Activated effector memory CD4-positive, alpha-beta T cell treated with anti-CD3 and anti-CD28 coated beads, Interleukin-2, amount 50 U/mL, for 16 hours (primary cell): ENCODE measurements at regions not wholly inside any gene's neighbourhood (a gene's known extent, or its start where the extent isn't known, plus 50 kb on each side); places are given as distances from the start of the nearest gene placed in this dataset.

Experiments
- DNase-seq: peaks from one replicate; pipeline ENCODE4 v3.0.0-alpha.2; 2020

- no peak for DNase-seq
Observed at GRCh38 chr2:6213056-6213780, 521.0 kb downstream of the SOX11 start.

- no peak for DNase-seq
Observed at GRCh38 chr2:6214471-6214870, 522.3 kb downstream of the SOX11 start.

DNA sequence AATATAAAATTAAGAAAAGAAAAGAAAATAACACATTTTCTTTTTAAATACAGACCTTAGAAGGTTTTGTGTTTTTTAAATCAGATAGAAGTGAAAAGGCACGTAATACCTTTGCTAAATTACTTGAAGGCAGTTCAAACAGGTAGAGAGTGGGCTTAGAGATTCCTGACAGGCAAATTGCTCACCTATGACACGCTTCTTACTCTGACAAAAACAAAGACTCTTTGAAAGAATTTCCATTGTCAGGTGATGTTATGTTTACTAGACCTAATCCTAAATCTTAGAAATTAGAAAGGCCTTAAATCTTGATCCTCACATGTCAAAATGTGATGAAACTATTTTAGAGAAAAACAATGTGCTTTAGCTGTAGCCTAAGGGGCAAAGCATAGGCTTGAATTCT is 522.9 kb downstream of the SOX11 start:
- DNase-seq, result no peak

- DNase-seq, result no peak
Observed at GRCh38 chr2:6216234-6216633, 524.0 kb downstream of the SOX11 start.

DNA sequence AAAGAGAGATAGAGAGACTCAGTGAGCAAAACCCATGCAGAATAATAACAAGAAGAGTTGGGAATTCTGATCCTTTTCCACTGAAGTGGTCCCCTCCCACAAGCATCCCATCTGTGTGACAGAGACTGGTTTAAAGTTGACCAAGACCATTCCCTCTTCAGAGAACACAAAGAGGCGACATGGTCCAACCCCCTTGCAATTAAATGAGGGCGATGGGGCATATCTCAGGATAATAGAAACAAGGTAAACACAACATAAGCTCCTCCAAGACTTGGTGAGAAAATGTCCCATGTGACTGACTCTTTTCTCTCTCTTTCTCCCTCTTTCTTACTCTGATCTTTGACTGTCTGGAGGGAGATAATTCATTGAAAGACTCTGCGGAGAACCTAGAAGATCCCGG is 526.7 kb downstream of the SOX11 start:
- DNase-seq, result no peak

DNA sequence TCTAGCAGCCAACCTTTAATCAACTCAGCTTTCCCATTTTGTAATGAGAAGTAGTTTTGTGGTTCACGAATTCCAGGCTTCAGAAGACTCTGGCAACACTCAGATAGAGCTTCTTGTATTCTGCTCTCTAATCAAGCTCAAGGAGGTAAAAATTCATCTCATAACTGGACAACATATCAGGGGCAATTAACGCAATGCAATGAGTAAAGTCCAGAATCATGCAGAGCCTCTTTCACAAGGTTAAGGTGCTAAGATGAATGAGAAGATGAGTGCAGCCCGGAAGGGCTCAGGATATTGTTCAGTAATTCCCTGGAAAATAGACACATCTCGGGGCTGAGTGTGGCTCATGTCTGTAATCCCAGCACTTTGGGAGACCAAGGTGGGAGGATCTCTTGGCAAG is 527.7 kb downstream of the SOX11 start:
- no peak for DNase-seq

GRCh38 chr2:6222296-6222695 is 530.1 kb downstream of the SOX11 start:
- no peak for DNase-seq

DNA sequence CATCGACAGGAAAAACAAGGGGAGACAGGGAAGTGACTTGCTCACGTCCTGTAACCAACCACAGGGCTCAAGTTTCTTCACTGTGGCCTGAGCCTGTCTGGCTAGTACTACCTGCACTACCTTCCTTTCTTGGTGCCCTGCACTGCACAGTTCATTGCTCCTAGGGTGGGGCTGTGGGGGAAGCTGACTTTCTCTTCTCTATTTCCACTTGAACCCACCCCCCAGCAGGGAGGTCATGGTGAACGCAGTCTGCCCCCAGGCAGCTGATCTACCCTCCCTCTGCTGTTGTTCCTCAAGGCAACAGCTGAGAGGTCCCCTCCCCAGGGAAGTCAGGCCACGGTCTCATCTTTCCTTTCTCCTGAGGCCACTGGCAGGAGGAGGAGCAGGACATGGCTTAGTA is 532.1 kb downstream of the SOX11 start:
- DNase-seq, result no peak

DNA sequence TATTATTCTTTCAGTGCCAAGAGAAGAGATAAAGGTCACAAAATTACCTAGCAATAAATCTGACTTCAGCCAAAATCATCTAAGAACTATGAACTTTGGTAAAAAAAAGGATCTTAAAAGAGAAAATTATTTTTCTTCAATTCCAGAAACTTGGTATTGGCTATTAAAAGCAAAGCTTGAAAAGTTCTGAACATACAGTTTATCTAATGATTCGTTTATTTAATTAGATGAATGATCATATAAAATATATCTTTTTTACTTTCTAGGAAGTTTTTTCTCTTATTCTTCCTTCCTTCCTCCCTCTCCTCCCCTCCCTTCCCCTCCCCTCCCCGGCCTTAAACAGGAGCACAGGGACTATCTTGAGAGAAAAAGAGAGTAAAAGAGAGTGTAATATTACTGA is 536.1 kb downstream of the SOX11 start:
- no peak for DNase-seq

DNA sequence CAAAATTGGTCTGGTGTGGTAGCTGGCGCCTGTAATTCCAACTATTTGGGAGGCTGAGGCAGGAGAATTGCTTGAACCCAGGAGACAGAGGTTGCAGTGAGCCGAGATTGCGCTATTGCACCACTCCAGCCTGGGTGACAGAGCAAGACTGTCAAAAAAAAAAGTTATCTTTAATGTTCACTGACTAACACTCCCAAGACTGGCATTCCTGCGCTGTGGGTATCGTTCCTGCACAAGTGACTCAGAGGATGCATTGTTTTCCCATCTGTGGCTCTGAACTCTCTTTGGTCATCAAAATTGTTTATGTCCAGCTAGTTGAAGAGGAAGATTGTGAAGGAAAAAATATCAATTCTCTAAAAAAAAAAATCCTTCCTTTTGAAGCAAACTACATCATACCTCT is 539.0 kb downstream of the SOX11 start:
- DNase-seq, result no peak

- no peak for DNase-seq
Observed at GRCh38 chr2:6233993-6234392, 541.8 kb downstream of the SOX11 start.

GRCh38 chr2:6234702-6235101 is 542.5 kb downstream of the SOX11 start:
- no peak for DNase-seq

GRCh38 chr2:6236317-6236716 is 544.1 kb downstream of the SOX11 start:
- DNase-seq, result no peak

GRCh38 chr2:6237039-6237660 is 545.0 kb downstream of the SOX11 start:
- no peak for DNase-seq

DNA sequence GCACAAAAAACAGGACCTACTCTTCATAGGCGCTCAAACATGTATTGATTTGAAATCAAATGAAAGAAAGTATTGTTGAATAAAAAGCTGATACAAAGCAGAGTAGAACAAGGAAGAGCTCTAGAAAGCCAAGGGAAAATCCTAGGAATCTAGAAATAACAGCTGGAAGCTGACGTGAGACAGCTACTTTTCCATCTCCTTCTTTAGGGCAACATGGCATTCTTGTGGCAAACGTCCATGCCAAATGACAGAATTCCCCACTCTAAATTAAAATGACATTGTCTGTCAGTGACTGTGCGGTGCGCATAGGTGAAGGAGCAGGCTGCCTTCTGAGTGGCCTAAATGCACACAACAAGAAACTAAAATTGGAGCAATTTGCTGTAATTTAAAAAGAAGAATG is 557.4 kb downstream of the SOX11 start:
- no peak for DNase-seq

GRCh38 chr2:6254441-6254840 is 562.3 kb downstream of the SOX11 start:
- DNase-seq, result no peak

GRCh38 chr2:6264198-6264597 is 572.0 kb downstream of the SOX11 start:
- DNase-seq, result no peak

- DNase-seq, result no peak
Observed at GRCh38 chr2:6281524-6281923, 584.2 kb downstream of the CMPK2 start.

DNA sequence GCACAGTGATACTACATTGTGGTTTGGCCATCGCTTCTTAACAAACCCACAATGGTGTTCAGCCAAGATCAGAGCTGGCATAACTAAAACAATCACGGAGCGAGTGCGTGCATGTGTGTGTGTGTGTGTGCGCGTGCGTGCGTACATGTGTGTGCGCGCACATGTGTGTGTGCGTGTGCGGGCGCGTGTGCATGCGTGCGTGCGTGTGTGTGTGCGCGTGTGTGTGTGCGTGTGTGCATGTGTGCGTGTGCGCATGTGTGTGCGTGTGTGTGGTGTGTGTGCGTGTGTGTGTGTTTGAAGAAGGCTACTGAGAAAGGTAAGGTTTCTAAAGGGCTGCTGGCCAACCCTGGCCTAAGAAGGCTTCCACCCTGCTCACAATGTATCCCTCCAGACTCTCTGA is 582.4 kb downstream of the CMPK2 start:
- no peak for DNase-seq

- DNase-seq, result no peak
Observed at GRCh38 chr2:6287406-6287805, 578.3 kb downstream of the CMPK2 start.

DNA sequence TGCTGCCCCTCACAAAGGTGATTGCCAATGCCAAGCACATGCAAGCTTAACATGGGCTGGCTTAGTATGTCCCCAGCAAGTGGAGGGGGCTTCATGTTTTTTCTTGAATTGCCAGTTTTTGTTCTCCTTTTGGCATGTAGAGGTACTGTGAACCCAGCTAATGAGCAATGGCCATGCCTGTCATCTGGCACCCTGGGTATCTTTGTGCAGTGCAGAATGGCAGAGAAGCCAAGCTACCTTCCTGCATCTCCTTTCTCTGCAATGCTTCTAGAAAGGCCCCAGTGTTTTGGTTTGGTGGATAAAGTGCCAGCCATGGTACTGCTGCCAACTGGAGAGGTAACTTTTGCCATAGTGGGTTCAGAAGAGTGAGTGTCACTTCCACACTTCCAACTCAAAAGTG is 576.9 kb downstream of the CMPK2 start:
- DNase-seq, result no peak

- no peak for DNase-seq
Observed at GRCh38 chr2:6290217-6291015, 575.3 kb downstream of the CMPK2 start.

DNA sequence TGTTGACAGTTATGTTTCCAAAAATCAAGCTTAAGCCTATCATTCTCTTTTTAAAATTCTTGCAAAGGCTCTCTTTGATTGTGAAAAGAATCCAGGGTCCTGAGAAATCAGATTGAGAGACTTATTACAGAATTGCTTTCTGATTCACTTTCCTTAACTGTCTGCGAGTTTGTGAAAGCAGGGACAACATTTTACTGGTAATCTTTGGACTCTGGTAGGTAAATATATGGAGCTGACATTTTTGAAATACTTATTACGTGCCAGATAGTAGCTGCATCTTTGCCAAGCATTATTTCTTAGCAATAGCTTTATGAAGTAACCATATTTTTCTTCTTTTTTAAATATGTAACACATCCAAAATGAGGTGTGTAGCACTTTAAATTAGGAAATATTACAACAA is 570.9 kb downstream of the CMPK2 start:
- DNase-seq, result no peak

DNA sequence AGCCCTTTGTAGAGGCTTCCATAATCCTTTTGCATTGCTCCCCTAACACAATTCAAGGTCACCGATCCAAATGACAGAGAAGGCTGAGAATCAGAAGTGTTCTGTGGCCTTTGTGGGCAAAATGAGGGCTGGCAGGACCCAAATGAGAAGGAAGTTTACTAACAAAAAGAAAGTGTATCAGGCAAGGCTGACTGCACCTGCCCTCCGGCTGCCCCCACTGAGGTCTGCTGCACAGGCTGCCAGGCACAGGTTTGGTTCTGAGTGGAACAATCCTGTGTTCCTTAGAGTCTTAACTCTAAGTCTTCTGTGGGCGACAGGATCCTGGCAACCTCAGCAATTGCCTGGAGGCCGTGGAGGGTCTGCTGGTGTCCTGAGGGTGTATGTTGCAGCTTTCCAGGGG is 568.5 kb downstream of the CMPK2 start:
- no peak for DNase-seq
